Stimulated activated CD8-positive, alpha-beta memory T cell treated with anti-CD3 and anti-CD28 coated beads, Interleukin-7, amount 100 ng/mL, for 4 hours (primary cell): ENCODE measurements at regions not wholly inside any gene's neighbourhood (a gene's known extent, or its start where the extent isn't known, plus 50 kb on each side); places are given as distances from the start of the nearest gene placed in this dataset.
"Not testable (repeated sequence)": the region's sequence is repeated elsewhere in the genome, so short reads cannot be mapped to it uniquely, and the experiment has no call there.

Source experiments
- DNase-seq, 2 donors: peaks; one replicate each; pipeline ENCODE4 v3.0.0-alpha.2; 2020; ENCODE audit warnings: low read depth in 2 of 2

GRCh38 chr10:131019696-131020095, 291.8 kb downstream of the TCERG1L start:
- DNase-seq = no peak

GRCh38 chr10:131020775-131021174, 290.7 kb downstream of the TCERG1L start:
- no peak for DNase-seq

GRCh38 chr10:131021246-131021895, 290.1 kb downstream of the TCERG1L start:
- DNase-seq = no peak

GRCh38 chr10:131021969-131022368, 289.6 kb downstream of the TCERG1L start:
- DNase-seq = no peak

GRCh38 chr10:131022369-131022768, 289.2 kb downstream of the TCERG1L start:
- no peak for DNase-seq

GRCh38 chr10:131022981-131023380, 288.5 kb downstream of the TCERG1L start:
- DNase-seq = no peak

GRCh38 chr10:131024259-131025131, 287.0 kb downstream of the TCERG1L start:
- DNase-seq = no peak

- DNase-seq = no peak
These were observed 286.2 kb downstream of the TCERG1L start for GRCh38 chr10:131025333-131025732.

- DNase-seq = no peak
These were observed 284.3 kb downstream of the TCERG1L start for GRCh38 chr10:131027256-131027655.

GRCh38 chr10:131031346-131031745, 280.2 kb downstream of the TCERG1L start:
- DNase-seq = no peak

GRCh38 chr10:131032329-131033165, 279.0 kb downstream of the TCERG1L start:
- no peak for DNase-seq

- no peak for DNase-seq
These were observed 278.1 kb downstream of the TCERG1L start for GRCh38 chr10:131033166-131034085.

GRCh38 chr10:131034451-131034850, 277.1 kb downstream of the TCERG1L start:
- DNase-seq = no peak

GRCh38 chr10:131035779-131036178, 275.7 kb downstream of the TCERG1L start:
- DNase-seq = no peak

GRCh38 chr10:131038056-131038455, 273.5 kb downstream of the TCERG1L start:
- DNase-seq = no peak

GRCh38 chr10:131041031-131041430, 270.5 kb downstream of the TCERG1L start:
- no peak for DNase-seq

- DNase-seq = no peak
These were observed 270.1 kb downstream of the TCERG1L start for GRCh38 chr10:131041441-131041840.

- not testable (repeated sequence) for DNase-seq
These were observed 269.5 kb downstream of the TCERG1L start for GRCh38 chr10:131042015-131042414.
